ENCODE measurements at regions not wholly inside any gene's neighbourhood (a gene's known extent, or its start where the extent isn't known, plus 50 kb on each side); places are given as distances from the start of the nearest gene placed in this dataset.

DNA sequence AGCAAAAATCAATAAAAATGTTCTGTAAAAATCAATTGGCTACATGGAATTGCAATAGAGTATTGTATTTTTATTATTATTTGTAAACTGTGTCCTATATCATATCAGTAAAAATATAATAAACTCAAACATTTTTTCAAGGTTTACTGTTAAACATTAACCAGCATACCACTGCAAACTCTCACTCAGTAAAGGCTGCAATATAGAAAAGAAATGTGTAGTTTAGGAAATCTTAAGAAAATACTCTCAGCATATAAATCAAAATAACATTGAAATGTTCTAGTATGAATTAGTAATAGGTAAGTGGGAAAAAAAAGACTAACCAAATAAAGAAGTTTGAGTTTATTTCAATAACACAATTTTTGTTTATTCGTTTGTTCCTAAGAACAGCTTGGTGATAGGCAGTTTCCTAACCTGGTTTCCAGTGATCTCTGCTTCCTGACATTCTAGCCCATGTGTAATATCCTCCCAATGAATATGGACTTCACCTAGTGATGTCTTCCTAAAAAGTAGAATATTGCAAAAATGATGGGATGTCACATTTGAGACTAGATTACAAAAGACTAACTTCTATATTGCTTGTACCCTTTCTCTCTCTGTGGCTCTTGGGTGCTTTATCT lies 870.1 kb downstream of the BRINP3 start:
- TF ChIP-seq, protein P1, sequence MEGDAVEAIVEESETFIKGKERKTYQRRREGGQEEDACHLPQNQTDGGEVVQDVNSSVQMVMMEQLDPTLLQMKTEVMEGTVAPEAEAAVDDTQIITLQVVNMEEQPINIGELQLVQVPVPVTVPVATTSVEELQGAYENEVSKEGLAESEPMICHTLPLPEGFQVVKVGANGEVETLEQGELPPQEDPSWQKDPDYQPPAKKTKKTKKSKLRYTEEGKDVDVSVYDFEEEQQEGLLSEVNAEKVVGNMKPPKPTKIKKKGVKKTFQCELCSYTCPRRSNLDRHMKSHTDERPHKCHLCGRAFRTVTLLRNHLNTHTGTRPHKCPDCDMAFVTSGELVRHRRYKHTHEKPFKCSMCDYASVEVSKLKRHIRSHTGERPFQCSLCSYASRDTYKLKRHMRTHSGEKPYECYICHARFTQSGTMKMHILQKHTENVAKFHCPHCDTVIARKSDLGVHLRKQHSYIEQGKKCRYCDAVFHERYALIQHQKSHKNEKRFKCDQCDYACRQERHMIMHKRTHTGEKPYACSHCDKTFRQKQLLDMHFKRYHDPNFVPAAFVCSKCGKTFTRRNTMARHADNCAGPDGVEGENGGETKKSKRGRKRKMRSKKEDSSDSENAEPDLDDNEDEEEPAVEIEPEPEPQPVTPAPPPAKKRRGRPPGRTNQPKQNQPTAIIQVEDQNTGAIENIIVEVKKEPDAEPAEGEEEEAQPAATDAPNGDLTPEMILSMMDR (IDR thresholded peaks at IDR 0.05; ENCODE audit: borderline replicate concordance, extremely low read depth, low read length, poor library complexity, severe bottlenecking): no peak
- no peak for TF ChIP-seq EZH2 (IDR thresholded peaks at IDR 0.05; ENCODE audit: borderline replicate concordance, low read depth, low read length, severe bottlenecking)
